IMR-90 (cell line): ENCODE measurements at regions not wholly inside any gene's neighbourhood (a gene's known extent, or its start where the extent isn't known, plus 50 kb on each side); places are given as distances from the start of the nearest gene placed in this dataset.

Experiments used
- CTCF ChIP-seq: conservative IDR thresholded peaks from 2 replicates; pipeline ENCODE4 v1.5.1; 2012; ENCODE audit warnings: mild to moderate bottlenecking, low read depth, low read length, improper control_type of control experiment
- FOS ChIP-seq: fragments of 150-350 bp; IDR thresholded peaks from 2 replicates; pipeline ENCODE4 v1.6.1; 2016; ENCODE audit warnings: low read depth, low read length
- MAZ ChIP-seq: IDR thresholded peaks from 2 replicates; pipeline ENCODE4 v1.6.1; 2012; ENCODE audit warnings: low read depth, mild to moderate bottlenecking, low read length, improper control_type of control experiment, moderate library complexity, borderline replicate concordance
- POLR2A ChIP-seq: IDR thresholded peaks from 2 replicates; pipeline ENCODE4 v1.6.1; 2012; ENCODE audit warnings: mild to moderate bottlenecking, low read depth, low read length
- RCOR1 ChIP-seq: IDR thresholded peaks from 2 replicates; pipeline ENCODE4 v1.6.1; 2012; ENCODE audit warnings: mild to moderate bottlenecking, low read length, improper control_type of control experiment; ENCODE audit not compliant: insufficient replicate concordance

DNA sequence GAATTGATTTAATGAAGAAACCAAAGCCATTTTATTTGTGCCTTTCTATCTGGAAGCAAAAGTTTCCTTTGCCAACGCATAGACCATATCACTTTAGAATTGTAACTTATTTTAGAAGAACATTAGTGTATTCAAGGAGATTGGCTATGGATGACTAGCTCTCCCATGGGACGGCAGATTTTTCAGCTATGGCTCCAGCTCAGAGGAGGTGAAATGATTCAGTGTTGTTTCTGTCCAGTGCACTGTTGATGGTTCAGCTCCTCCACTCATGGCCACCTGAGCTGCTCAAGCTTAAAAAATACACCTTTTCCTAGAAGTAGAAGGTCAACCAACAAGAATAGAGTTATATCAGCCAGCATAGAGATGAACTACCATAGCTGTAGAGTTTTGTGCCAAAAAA lies 1597.5 kb upstream of the PIK3C3 start:
- TF ChIP-seq CTCF (no peak), MAZ (no peak), FOS (no peak), POLR2A (no peak), RCOR1 (no peak)
